HEK293T (cell line): ENCODE measurements at regions not wholly inside any gene's neighbourhood (a gene's known extent, or its start where the extent isn't known, plus 50 kb on each side); places are given as distances from the start of the nearest gene placed in this dataset.
"Not testable (repeated sequence)": the region's sequence is repeated elsewhere in the genome, so short reads cannot be mapped to it uniquely, and the experiment has no call there.

Experiments
- CTCF ChIA-PET: fragments of 350-600 bp; formaldehyde crosslinking; extraction: SDS; loops from one replicate; lab custom pipeline; 2021; ENCODE audit warnings: antibody characterized with exemption, inconsistent platforms; lab: Yijun Ruan, JAX
- POLR2A ChIA-PET: fragments of 350-600 bp; formaldehyde crosslinking; extraction: SDS; loops from one replicate; lab custom pipeline; 2020; ENCODE audit warnings: antibody characterized with exemption, inconsistent platforms; lab: Yijun Ruan, JAX
- DNase-seq: peaks from one replicate; pipeline ENCODE4 v3.0.0; 2012; ENCODE audit warnings: mixed read lengths; ENCODE audit errors: extremely low spot score
- CTBP1 ChIP-seq: fragments of 450-650 bp; IDR thresholded peaks from 2 replicates; pipeline ENCODE4 v1.6.1; 2016; ENCODE audit warnings: borderline replicate concordance
- FOXA1 ChIP-seq: fragments of 450-650 bp; IDR thresholded peaks from 2 replicates; pipeline ENCODE4 v1.6.1; 2016; ENCODE audit warnings: mild to moderate bottlenecking
- FOXK2 ChIP-seq: fragments of 450-650 bp; IDR thresholded peaks from 2 replicates; pipeline ENCODE4 v1.6.1; 2016; ENCODE audit warnings: mild to moderate bottlenecking
- FOXM1 ChIP-seq: fragments of 450-650 bp; IDR thresholded peaks from 2 replicates; pipeline ENCODE4 v1.6.1; 2017; ENCODE audit warnings: mild to moderate bottlenecking, borderline replicate concordance
- L3MBTL2 ChIP-seq: fragments of 450-650 bp; conservative IDR thresholded peaks from 2 replicates; pipeline ENCODE4 v1.6.1; 2016; ENCODE audit warnings: mild to moderate bottlenecking
- LEF1 ChIP-seq: fragments of 450-650 bp; IDR thresholded peaks from 2 replicates; pipeline ENCODE4 v1.6.1; 2017; ENCODE audit warnings: mild to moderate bottlenecking, borderline replicate concordance
- SP1 ChIP-seq: fragments of 450-650 bp; IDR thresholded peaks from 2 replicates; pipeline ENCODE4 v1.6.1; 2017
- TARDBP ChIP-seq: fragments of 450-650 bp; IDR thresholded peaks from 2 replicates; pipeline ENCODE4 v1.6.1; 2016
- ZNF384 ChIP-seq: fragments of 450-650 bp; IDR thresholded peaks from 2 replicates; pipeline ENCODE4 v1.6.1; 2016

GRCh38 chrX:83749736-83750135 is 111.2 kb upstream of the CYLC1 start:
- CTCF ChIA-PET, DNase-seq: not testable (repeated sequence)
- POLR2A ChIA-PET, result interaction anchor here (0.6 kb wide), 1 partner anchor 831 kb away, joined by 3 read pairs; no protein-coding TSS in a partner anchor

DNA sequence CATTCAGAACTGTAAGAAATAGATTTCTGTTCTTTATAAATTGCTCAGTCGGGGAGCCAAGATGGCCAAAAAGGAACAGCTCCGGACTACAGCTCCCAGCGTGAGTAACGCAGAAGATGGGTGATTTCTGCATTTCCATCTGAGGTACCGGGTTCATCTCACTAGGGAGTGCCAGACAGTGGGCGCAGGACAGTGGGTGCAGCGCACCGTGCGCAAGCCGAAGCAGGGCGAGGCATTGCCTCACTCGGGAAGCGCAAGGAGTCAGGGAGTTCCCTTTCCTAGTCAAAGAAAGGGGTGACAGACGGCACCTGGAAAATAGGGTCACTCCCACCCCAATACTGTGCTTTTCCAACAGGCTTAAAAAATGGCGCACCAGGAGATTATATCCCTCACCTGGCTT is 110.5 kb upstream of the CYLC1 start:
- CTCF ChIA-PET, DNase-seq, POLR2A ChIA-PET: not testable (repeated sequence)

GRCh38 chrX:83759872-83760271 is 101.1 kb upstream of the CYLC1 start:
- no peak for TF ChIP-seq ZNF384
- no peak for TF ChIP-seq CTBP1
- TF ChIP-seq FOXK2, result no peak
- no peak for TF ChIP-seq FOXA1
- no peak for TF ChIP-seq L3MBTL2
- DNase-seq, result peak; percentile 5
- POLR2A ChIA-PET, result no interaction called here
- CTCF ChIA-PET, result no interaction called here

DNA sequence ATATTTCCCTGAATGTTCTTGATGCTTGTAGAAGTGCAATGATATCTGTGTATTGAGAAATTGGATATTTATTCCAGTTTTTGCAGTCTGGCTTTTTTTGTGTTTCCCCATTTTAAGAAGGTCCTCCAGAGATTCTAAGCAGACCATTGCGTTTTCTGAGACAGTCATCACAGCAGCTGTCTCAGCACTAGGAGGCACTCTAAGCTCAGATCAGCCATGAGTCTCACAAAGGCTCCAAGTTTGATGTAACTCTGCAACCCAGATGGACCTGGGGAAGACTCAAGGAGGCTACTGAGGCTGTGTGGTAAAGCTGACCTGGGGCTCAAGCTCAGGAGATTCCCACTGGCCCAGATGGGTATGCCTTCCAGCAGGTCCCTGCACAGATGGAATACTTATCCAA is 89.3 kb upstream of the CYLC1 start:
- peak; percentile 8 for DNase-seq
- TF ChIP-seq SP1 (no peak), FOXM1 (no peak), LEF1 (no peak), TARDBP (no peak)

More for the DNA sequence above, 89.3 kb upstream of the CYLC1 start:
- CTCF ChIA-PET, result no interaction called here
- POLR2A ChIA-PET, result no interaction called here
